HG02852 (cell line): ENCODE measurements at regions not wholly inside any gene's neighbourhood (a gene's known extent, or its start where the extent isn't known, plus 50 kb on each side); places are given as distances from the start of the nearest gene placed in this dataset.

Source experiments
- ATAC-seq: cut with Tn5 transposase; IDR thresholded peaks from one replicate; pipeline ENCODE4 v1.9.1; 2021; ENCODE audit warnings: mild to moderate bottlenecking, moderate library complexity; ENCODE audit not compliant: unreplicated experiment

DNA sequence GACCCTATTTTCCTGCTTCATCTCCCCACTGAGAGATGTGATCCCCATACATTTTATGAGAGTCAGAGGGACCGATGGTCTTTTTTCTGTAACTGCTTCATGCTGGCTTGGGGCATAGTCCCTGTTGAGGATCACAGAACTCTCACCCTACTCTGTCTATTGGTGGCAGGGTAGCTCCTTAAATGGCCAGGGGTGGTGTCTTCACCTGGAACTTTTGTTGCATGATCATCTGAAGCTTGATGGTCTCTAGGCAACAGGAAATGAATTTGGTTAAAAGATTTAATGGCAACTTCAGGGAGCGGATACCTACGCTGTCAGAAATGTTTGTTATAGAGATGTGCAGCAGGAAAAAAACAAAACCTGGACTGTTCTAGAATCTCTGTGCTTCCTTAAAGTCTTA is 87.0 kb upstream of the GLIS3 start:
- no peak for ATAC-seq

DNA sequence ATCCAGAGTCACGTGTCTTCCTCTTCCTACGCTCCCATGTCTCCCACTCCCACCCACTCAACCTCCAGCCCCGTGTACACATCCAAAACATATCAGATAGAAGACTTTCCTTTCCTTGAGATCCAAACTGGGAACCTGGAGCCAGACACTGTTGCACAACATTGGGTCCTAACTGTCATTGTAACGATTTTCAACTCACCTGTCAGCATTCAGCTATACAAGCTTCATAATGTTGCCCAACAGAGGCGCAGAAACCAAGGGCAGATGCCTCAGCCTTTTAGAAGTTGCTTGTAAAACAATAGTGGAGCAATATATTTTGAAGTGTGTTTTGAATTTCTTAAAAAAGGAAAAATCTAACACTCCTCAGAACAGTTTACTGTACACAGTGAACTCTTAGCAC is 84.9 kb upstream of the GLIS3 start:
- no peak for ATAC-seq

DNA sequence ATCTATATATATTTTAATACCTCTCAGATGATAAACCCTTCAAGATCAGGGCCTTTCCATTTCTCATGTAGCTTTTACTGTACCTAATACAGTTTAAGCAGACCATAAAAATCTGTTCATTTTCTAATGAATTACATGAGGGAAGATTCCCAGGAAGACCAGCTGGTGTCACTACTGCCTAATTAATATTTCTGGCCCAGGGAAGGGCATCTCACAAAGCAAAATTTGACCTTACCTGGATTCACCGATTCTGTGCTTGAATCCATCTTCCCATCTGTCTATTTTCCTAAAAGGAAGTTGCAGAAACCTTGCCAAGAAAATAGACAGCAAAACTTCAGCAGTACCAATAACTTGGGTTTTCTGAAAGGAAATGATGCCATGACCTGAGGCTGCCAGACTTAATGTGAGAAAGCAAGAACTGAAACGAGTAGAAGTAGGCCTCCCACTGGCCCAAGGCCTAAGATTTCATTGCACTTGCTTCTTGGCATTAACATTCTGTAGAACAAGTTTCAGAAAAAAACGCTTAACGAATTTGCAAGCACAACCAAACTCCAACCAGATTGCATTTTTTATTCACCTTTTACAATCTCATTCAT is 83.0 kb upstream of the GLIS3 start:
- ATAC-seq, result no peak

DNA sequence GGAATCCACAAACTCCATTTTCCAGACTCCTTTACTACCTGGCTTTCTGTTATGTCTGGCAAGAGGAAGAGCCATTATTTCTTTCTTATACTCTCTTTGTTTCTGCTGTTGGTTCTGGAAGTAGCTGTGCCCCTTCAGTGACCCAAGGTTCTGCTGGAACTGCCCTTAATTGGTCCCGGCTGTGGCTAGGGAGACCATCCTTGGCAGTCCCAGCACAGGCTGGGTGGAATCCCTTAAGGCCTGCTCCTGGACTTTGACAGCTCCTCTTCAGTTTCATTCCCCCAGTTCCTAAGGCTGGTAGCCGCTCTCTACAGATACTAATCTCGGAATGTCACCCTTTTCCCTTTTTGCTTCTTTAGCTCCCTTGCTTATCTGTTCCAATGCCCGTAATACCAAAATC is 81.9 kb upstream of the GLIS3 start:
- no peak for ATAC-seq

DNA sequence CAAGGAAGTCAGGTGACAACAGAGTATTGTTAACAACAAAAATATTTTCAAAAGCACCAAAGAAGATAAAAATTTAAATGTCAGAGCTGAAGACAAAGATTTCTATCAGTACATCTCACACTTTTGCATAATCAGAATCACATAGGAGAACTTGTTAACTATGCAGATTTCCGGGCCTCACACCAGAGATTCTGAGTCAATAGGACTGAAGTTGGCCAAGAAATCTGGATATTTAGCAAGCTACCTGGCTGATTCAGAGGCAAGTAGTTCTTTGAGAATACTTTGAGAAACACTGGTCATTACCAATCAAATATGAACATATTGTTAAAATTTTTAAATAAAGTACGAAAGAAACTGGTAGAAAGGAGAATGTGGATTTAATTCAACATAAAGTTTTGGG is 80.5 kb upstream of the GLIS3 start:
- ATAC-seq, result no peak

DNA sequence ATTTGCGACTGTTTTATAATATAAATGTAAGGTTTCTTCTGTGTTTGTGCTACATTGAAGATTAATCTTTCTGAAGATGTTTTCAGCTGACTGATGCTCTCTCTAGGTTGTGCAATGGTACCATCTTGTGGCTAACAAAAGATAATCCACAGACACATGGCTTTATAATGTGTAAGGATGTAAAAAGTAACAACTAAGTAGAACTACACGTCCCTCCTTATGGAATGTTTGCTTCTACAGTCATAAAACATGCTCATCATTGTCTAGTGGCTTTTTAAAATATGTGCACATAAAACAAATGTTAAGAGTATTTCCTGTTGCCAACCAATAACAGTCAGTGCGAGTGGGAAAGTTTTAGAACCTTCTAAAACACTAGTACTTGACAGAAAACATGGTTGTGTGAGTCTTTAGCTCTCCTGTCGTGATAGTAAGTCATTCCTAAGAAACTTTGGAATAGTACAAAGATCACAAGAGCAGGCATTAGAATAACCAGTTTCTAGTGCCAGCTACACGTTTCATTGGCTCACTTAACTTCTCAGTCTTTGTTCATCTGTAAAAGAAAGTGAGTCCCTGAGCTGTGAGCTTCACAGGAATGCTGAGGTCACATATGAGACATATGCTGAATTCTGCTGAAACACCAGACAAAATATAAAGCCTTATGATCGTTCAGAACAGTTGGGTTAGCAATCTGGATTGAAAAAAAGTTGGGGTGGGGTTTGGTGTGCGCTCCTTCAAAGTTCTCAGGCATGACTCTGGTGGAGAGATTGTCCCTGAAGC is 75.7 kb upstream of the GLIS3 start:
- ATAC-seq, result no peak

DNA sequence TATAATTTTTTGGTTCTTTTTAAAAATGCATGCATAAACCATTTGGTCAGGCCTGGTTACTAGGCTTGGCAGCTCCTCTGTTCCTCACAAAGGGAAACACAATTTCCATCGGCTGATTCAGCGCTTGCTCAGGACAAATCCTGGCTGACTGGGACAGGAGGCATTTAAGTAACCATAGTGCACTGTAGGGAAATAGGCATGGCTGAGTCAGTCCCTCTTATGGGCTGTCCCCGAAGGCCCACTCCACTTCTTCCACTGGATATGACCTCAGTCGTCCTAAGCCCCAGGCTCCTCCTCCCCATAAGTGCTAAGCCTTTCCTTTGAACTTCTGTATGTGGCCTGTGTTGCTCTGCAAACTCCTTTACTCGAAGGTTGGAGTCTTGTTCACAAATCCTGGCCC is 71.2 kb upstream of the GLIS3 start:
- ATAC-seq, result no peak

DNA sequence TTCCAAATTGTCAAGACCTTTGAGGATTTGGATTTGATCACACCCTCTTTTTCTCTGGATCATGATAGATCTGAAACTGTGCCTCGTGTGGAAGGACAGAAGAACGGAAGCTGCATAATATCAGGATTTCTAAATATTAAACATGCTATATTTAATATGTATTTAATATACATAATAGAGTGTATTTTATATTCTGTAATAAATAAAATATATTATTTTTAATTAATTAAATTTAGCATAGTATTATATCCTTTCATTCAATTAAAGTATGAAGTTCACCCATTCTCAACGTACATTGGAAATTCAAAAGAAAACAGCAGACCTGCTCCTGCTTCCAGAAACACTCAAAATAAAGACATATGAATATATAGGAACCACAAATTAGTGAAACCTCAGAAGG is 70.6 kb upstream of the GLIS3 start:
- ATAC-seq, result no peak

DNA sequence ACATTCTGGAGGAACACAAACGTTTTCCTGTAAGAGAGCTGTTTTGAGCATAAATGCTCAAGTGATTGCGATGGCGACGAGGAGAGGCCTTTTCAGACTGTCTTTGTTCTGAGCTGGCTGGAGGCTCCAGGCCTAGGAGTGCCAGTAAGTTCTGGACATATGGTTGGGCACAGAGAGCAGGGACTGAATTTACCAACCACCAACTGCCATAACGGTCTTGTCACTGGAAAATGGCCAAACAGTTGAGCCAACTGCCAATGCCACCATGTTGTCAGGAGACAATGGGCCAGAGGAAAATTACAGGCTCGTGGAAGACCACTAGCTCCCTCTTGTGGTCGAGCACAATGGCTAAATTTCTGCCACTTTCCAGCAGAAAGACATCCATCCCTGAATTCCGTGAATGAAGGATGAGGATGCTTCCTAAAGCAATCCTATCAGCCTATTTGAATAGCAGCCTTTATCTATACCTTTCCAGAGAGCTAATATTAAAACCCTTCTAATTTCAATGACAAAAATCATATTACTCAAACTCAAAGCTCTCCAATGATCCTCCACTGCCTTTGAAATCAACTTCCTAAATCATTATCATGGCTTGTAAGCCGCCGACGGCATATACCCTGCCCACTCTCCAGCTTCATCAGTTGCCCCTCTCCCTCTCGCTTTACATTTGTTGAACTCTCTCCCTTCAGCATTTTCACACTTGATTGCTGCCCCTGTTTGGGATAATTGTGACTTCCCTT is 66.9 kb upstream of the GLIS3 start:
- ATAC-seq, result no peak

DNA sequence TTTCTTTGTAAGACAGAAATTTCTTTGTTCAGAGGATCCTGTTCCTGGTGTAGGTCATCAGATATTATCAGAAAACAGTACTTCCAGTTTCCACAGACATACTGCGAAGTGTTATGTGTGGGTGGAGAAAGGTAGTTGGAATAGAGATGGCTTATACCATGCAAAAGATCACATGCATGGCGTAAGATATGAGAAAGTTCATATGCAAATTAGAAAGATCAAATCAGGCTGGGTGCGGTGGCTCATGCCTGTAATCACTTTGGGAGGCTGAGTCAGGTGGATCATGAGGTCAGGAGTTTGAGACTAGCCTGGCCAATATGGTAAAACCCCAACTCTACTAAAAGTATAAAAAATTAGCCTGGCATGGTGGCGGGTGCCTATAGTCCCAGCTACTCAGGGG is 65.2 kb upstream of the GLIS3 start:
- no peak for ATAC-seq

DNA sequence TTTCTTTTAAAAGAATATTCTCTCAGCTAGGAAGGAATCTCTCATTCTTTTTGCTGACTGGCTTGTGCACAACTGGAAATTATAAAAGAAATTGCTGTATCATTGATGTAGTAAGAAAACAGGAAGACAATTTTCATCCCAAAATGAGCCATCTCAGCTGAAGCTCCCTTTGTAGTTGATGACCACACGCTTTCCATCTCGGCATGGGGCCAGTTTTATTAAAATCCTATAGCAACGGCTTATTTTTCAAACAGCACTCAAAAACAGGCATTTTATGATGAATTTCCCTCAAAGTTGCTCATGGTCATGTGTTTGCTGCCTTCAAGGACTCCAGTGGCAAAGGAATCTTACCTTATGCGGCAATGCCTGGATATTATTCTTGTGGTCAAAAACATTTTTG is 62.4 kb upstream of the GLIS3 start:
- no peak for ATAC-seq

DNA sequence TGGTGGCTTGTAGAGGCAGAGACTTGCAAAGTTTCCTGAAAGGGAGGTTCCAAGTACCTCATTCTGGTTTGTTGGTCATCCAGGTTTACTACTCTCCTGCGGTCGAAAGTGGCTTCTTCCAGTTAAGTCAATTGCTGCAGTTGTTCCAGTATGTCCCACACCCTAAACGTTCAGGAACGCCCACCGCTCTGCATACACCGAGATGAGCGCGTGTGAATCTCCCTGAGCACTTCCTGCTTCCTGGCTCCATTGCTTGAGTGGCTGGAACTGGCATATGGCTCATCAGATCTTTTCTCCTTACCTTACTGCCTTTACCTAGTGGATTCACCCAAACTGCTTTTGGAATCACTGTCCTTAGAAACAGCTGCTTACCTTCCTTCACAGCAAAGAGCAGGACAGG is 59.1 kb upstream of the GLIS3 start:
- ATAC-seq, result no peak

DNA sequence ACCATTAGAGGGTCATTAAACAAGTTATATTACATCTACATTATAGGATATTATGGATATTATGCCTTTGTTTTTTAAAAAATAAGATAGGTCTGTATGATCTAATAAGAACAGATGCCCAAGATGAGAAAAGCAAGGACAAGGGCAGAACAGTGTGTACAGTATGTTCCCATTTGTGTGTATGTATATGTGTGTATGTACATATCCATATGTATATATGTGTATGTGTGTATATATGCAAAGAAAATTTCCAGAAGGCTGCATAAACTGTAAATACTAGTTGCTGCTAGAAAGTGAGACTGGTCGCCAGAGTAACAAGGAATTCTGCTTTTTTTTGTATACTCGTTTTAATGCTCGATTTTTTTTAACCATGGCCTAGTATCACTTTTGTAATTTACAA is 58.1 kb upstream of the GLIS3 start:
- ATAC-seq, result no peak

DNA sequence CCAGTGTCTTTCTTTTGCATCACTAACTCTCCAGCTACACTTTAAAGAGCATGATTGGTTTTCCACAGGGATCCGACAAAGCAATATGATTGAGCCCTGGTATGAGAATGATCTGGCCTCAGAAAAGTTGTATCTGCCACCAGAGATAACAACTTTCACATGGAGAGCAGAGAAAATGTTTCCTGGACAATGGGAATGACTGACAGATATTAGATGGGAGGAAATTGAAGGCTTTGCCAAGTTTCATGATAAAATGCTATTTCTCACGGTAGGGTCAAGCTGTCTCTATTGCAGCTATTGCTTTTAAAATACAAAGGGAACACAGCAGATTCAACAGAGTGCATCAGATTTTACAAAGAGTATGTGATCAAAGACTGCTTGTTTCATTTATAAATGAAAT is 56.4 kb upstream of the GLIS3 start:
- ATAC-seq, result no peak

DNA sequence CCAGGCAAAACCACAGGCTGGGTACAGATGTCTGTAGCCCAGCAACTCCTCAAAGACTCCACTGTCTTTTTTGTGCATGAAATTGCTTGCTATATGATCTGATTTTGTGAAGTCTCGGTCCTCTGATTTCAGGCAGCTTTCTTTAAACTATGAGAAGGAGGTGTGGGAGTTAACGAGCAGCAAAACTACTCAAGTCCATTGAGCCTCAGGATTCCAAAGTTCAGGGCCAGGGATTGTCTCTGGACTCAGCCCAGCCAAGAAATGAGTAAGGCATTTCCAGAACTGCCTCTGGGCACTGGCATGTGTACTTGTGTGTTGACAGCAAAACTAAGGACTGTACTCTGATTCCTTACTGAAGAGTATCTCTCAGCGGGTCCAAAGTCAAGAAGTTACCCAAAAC is 53.4 kb upstream of the GLIS3 start:
- no peak for ATAC-seq

DNA sequence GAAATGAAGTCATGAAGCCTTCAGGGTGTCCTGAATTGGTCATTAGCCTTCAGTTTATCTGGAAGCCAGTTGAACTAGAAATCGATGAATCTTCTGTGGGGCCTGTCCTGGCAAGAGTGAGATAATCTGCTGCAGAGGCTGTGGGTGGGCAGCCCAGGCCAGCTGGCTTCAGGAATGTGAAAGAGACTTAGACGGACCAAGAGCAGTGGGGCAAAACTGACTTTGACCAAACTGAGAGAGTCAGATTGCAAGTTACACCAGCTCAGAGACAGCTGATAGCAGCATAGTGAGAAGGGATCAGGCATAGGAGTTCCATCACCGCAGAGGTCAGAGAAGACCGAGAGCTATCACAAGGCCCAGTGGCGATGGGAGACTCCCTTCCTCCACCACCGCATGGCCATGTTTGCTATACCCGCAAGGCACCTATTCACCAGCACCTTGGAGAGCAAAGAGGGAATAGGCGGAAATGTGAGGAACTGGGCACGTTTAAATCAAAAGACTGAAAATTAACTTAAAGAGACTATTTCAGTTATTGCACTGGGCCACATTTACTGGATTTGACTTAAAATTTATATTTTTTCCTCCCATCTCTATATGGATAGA is 50.0 kb upstream of the GLIS3 start:
- no peak for ATAC-seq
